HepG2 (cell line): ENCODE measurements at regions not wholly inside any gene's neighbourhood (a gene's known extent, or its start where the extent isn't known, plus 50 kb on each side); places are given as distances from the start of the nearest gene placed in this dataset.

Source experiments
- ATAC-seq: fragments of 200-7000 bp; cut with Tn5 transposase; 3 replicates; pipeline ENCODE4 v1.9.1; 2020; ENCODE audit warnings: mild to moderate bottlenecking, moderate library complexity
- BruUV-seq: library from RNA; stranded (reverse); fragments of 400-500 nt; replicated peaks from 2 replicates; lab custom pipeline; 2021; lab: Mats Ljungman, UMichigan
- CTCF ChIA-PET: fragments of 300-600 bp; formaldehyde crosslinking; extraction: SDS; loops from one replicate; lab custom pipeline; 2021; ENCODE audit warnings: low total read pairs, inconsistent platforms, low intra/inter-chr PET ratio; lab: Yijun Ruan, JAX
- POLR2A ChIA-PET: fragments of 350-600 bp; sonication (Branson Sonifier 250); formaldehyde crosslinking; loops from one replicate; lab custom pipeline; 2020; ENCODE audit warnings: antibody characterized with exemption, inconsistent platforms; lab: Yijun Ruan, JAX
- DNase-seq: peaks from one replicate; pipeline ENCODE4 v3.0.0-alpha.2; 2015; ENCODE audit warnings: low spot score
- FAIRE-seq: peaks from 3 replicates; lab custom pipeline; 2011; peaks lifted over from hg19 to GRCh38; lab: Jason Lieb, UNC
- H2AFZ ChIP-seq: one replicate; pipeline ENCODE4 v1.6.1; 2011; ENCODE audit warnings: low read length, inconsistent platforms
- H3K27ac ChIP-seq: fragments of 300-600 bp; 3 replicates; pipeline ENCODE4 v1.8.0; 2011; ENCODE audit warnings: mixed run types, mild to moderate bottlenecking, mixed read lengths, low read length, inconsistent platforms; ENCODE audit not compliant: insufficient read depth; ENCODE audit errors: extremely low read length
- H3K27me3 ChIP-seq, 2 experiments: fragments of 200-600 bp in 1 of 2; 2 replicates in 1 of 2; 3 replicates in 1 of 2; pipeline versions ENCODE4 v1.6.0 to v1.8.0; 2011; ENCODE audit warnings: low read length in 2 of 2, mild to moderate bottlenecking in 2 of 2, moderate library complexity in 2 of 2, inconsistent platforms in 1 of 2; ENCODE audit not compliant: insufficient read depth in 2 of 2, control insufficient read depth in 1 of 2
- H3K36me3 ChIP-seq, 2 experiments: fragments of 200-600 bp in 1 of 2; replicated peaks in 1 of 2; 2 replicates in 1 of 2; 3 replicates in 1 of 2; pipeline versions ENCODE4 v1.5.1 to v1.8.0; 2011; ENCODE audit warnings: low read length in 2 of 2, inconsistent platforms in 1 of 2; ENCODE audit not compliant: insufficient read depth in 2 of 2, control insufficient read depth in 1 of 2
- H3K4me1 ChIP-seq: 2 replicates; pipeline ENCODE4 v1.5.1; 2012; ENCODE audit warnings: low read length, inconsistent platforms; ENCODE audit not compliant: insufficient read depth
- H3K4me2 ChIP-seq: 2 replicates; pipeline ENCODE4 v1.6.0; 2011; ENCODE audit warnings: low read depth, low read length, inconsistent platforms
- H3K4me3 ChIP-seq, 3 experiments: fragments of 200-600 bp in 1 of 3; sonication (generic), shearing (Covaris generic) in 1 of 3; replicated peaks in 1 of 3; 2 replicates each; pipeline ENCODE4 v1.5.1; 2011 to 2016; ENCODE audit warnings: low read length in 3 of 3, inconsistent platforms in 2 of 3, low read depth in 2 of 3, mild to moderate bottlenecking in 2 of 3, control low read depth in 1 of 3, mixed read lengths in 1 of 3; ENCODE audit not compliant: insufficient read depth in 1 of 3
- H3K79me2 ChIP-seq: one replicate; pipeline ENCODE4 v1.6.1; 2011; ENCODE audit warnings: low read length, inconsistent platforms; ENCODE audit not compliant: insufficient read depth
- H3K9ac ChIP-seq: 2 replicates; pipeline ENCODE4 v1.6.0; 2011; ENCODE audit warnings: mild to moderate bottlenecking, low read depth, low read length, inconsistent platforms; ENCODE audit not compliant: insufficient read depth
- H3K9me3 ChIP-seq: 2 replicates; pipeline ENCODE4 v1.5.1; 2012; ENCODE audit warnings: mild to moderate bottlenecking, low read length
- H4K20me1 ChIP-seq: 2 replicates; pipeline ENCODE4 v1.6.0; 2011; ENCODE audit warnings: inconsistent platforms, mild to moderate bottlenecking, low read length, moderate library complexity; ENCODE audit not compliant: insufficient read depth
- CREB1 ChIP-seq, 2 experiments: fragments of 450-650 bp in 1 of 2; IDR thresholded peaks; 2 replicates each; pipeline ENCODE4 v1.6.1; 2016 to 2017; ENCODE audit warnings: control low read depth in 1 of 2, mild to moderate bottlenecking in 1 of 2, missing compliant biosample characterization in 1 of 2, missing genetic modification characterization in 1 of 2
- HNF4A ChIP-seq: sonication (generic); formaldehyde crosslinking; IDR thresholded peaks from 2 replicates; pipeline ENCODE4 v1.4.0; 2020; ENCODE audit warnings: missing genetic modification reagents
- JUNB ChIP-seq: sonication (generic); formaldehyde crosslinking; IDR thresholded peaks from 2 replicates; pipeline ENCODE4 v1.8.0; 2022; ENCODE audit warnings: missing genetic modification reagents, mild to moderate bottlenecking, borderline replicate concordance
- MIXL1 ChIP-seq: IDR thresholded peaks from 2 replicates; pipeline ENCODE4 v1.6.1; 2016
- SP1 ChIP-seq, 2 experiments: fragments of 450-650 bp in 1 of 2; sonication (generic) in 1 of 2; formaldehyde crosslinking in 1 of 2; IDR thresholded peaks; 2 replicates each; pipeline versions ENCODE4 v1.4.0 to v1.6.1; 2016 to 2020; ENCODE audit warnings: missing genetic modification reagents in 1 of 2
- ZBTB1 ChIP-seq: sonication (generic); formaldehyde crosslinking; IDR thresholded peaks from 2 replicates; pipeline ENCODE4 v1.4.0; 2020; ENCODE audit warnings: missing genetic modification reagents, borderline replicate concordance
- ZBTB21 ChIP-seq: sonication (generic); formaldehyde crosslinking; IDR thresholded peaks from 2 replicates; pipeline ENCODE4 v1.4.0; 2020; ENCODE audit warnings: missing genetic modification reagents
- ZNF207 ChIP-seq: fragments of 450-650 bp; IDR thresholded peaks from 2 replicates; pipeline ENCODE4 v1.6.1; 2016; ENCODE audit warnings: antibody characterized with exemption, borderline replicate concordance
- ZNF558 ChIP-seq: sonication (generic); formaldehyde crosslinking; IDR thresholded peaks from 2 replicates; pipeline ENCODE4 v1.9.0; 2022; ENCODE audit warnings: mild to moderate bottlenecking, missing genetic modification reagents, borderline replicate concordance
- WGBS: methylation state at CpG from one replicate; pipeline ENCODE4 v1.1.6; 2017; ENCODE audit warnings: low lambda C conversion rate; 5-methylcytosine and 5-hydroxymethylcytosine counted together
- in situ Hi-C: cut with HindIII; loops from 2 replicates; pipeline ENCODE4 v1.10.0; 2017; ENCODE audit warnings: low pct_unique_long_range_greater_than_20kb; ENCODE audit not compliant: extremely low pct_ligation_motif_present
- intact Hi-C: fragments of 100-400 bp; cut with micrococcal nuclease; formaldehyde crosslinking; loops from one replicate; pipeline ENCODE4 v1.10.0; 2022; ENCODE audit not compliant: unreplicated experiment
- TF ChIP-seq, protein P1 (sequence below): sonication (generic); formaldehyde crosslinking; IDR thresholded peaks from 2 replicates; pipeline ENCODE4 v1.8.0; 2022; ENCODE audit warnings: missing genetic modification reagents, low read depth, mild to moderate bottlenecking, borderline replicate concordance
- TF ChIP-seq, protein P2 (sequence below): sonication (generic); formaldehyde crosslinking; IDR thresholded peaks from 2 replicates; pipeline ENCODE4 v1.4.0; 2020; ENCODE audit warnings: missing genetic modification reagents
- TF ChIP-seq, protein P3 (sequence below): sonication (generic); formaldehyde crosslinking; IDR thresholded peaks from 2 replicates; pipeline ENCODE4 v1.8.1; 2023; ENCODE audit warnings: mild to moderate bottlenecking, missing genetic modification reagents

DNA sequence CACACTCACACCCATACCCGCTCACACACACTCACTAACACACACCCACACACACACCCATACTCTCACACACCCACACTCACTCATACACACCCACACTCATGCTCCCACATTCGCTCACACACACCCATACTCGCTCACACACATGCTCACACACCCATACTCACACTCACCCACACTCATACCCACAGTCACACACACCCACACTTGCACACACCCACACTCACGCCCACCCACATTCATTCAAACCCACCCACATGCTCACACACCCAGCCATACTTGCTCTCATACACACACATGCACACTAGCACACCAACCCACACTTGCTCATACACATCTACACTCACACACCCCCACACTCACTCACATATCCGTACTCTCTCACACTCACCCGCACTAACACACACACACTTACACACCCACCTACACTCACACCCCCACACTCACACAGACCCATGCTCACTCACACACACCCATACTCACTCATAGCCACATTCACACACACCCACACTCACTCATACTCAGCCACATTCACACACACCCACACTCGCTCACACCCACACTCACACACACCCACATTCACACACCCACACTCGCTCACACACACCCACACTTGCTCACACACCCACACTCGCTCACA is 322.4 kb upstream of the N4BP1 start (continued):
- no peak for TF ChIP-seq MIXL1 (CRISPR knock-in tag)
- TF ChIP-seq JUNB (CRISPR knock-in tag), result peak; percentile 11; the same call in 1 of the 2 replicates

DNA sequence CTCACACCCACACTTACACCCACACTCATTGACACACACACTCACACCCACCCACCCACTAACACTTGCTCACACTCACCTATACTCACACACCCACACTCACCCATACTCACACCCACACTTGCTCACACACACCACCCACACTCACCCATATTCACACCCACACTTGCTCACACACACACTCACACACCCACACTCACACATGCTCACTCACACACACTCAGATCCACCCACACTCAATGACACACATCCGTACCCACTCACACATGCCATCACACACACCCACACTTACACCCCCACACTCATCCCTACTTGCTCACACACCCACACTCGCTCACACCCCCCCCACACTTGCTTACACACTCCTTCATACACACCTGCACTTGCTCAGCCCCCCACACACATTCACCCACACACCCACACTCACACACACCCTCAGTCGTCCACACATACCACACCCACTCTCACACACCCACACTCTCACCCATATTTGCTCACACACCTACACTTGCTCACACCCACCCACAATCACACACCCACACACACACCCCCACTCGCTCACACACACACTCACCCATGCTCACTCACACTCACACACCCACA is 321.1 kb upstream of the N4BP1 start:
- FAIRE-seq, result no peak
- no peak for DNase-seq
- Histone ChIP-seq H3K4me1 (no peaks in the 10 kb centered on the region), H3K4me3 (no peak overlapping the region), H3K4me2 (no peak overlapping the region), H3K9ac (no peak overlapping the region), H3K9me3 (peaks cover 25% of the 10 kb centered on the region), H3K36me3 (no peaks in the 10 kb centered on the region), H3K79me2 (no peaks in the 10 kb centered on the region), H4K20me1 (no peaks in the 10 kb centered on the region), H3K27ac (no peak overlapping the region), H2AFZ (no peak overlapping the region), H3K27me3 (no peaks in the 10 kb centered on the region)
- ChIA-PET POLR2A (no interaction called here), CTCF (no interaction called here)
- WGBS, result 48% methylated on average over 4 of the region's 4 CpGs
- intact Hi-C loops, result no loop called here
- peak; percentile 1; the same call in 1 of the 2 replicates for TF ChIP-seq CREB1 (IDR thresholded peaks at IDR 0.05)
- TF ChIP-seq CREB1 (CRISPR knock-in tag; IDR thresholded peaks at IDR 0.05), result no peak
- TF ChIP-seq ZBTB1 (CRISPR knock-in tag), result no peak
- 0 out of 2 replicates have a peak, but pooled peaks have one; percentile 11 for TF ChIP-seq ZNF207
- TF ChIP-seq HNF4A, result no peak
- no peak for TF ChIP-seq ZNF558 (CRISPR knock-in tag)
- TF ChIP-seq, protein P1, sequence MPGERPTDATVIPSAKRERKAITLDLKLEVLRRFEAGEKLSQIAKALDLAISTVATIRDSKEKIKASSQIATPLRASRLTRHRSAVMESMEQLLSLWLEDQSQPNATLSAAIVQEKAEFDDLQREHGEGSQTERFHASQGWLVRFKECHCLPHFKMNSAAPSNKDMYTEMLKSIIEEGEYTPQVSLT (CRISPR knock-in tag), result no peak
- no peak for TF ChIP-seq ZBTB21 (CRISPR knock-in tag)
- TF ChIP-seq, protein P2, sequence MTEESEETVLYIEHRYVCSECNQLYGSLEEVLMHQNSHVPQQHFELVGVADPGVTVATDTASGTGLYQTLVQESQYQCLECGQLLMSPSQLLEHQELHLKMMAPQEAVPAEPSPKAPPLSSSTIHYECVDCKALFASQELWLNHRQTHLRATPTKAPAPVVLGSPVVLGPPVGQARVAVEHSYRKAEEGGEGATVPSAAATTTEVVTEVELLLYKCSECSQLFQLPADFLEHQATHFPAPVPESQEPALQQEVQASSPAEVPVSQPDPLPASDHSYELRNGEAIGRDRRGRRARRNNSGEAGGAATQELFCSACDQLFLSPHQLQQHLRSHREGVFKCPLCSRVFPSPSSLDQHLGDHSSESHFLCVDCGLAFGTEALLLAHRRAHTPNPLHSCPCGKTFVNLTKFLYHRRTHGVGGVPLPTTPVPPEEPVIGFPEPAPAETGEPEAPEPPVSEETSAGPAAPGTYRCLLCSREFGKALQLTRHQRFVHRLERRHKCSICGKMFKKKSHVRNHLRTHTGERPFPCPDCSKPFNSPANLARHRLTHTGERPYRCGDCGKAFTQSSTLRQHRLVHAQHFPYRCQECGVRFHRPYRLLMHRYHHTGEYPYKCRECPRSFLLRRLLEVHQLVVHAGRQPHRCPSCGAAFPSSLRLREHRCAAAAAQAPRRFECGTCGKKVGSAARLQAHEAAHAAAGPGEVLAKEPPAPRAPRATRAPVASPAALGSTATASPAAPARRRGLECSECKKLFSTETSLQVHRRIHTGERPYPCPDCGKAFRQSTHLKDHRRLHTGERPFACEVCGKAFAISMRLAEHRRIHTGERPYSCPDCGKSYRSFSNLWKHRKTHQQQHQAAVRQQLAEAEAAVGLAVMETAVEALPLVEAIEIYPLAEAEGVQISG, result no peak
- TF ChIP-seq SP1 (IDR thresholded peaks at IDR 0.05), result peak; percentile 28; the same call in 1 of the 2 replicates
- TF ChIP-seq SP1 (CRISPR knock-in tag; IDR thresholded peaks at IDR 0.05), result no peak
- TF ChIP-seq, protein P3, sequence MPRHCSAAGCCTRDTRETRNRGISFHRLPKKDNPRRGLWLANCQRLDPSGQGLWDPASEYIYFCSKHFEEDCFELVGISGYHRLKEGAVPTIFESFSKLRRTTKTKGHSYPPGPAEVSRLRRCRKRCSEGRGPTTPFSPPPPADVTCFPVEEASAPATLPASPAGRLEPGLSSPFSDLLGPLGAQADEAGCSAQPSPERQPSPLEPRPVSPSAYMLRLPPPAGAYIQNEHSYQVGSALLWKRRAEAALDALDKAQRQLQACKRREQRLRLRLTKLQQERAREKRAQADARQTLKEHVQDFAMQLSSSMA, result no peak
- no TSS peak for BruUV-seq
- in situ Hi-C loops, result no loop called here
- no peak for ATAC-seq
